Activated naive CD4-positive, alpha-beta T cell treated with anti-CD3 and anti-CD28 coated beads, Interleukin-2, amount 50 U/mL, for 24 hours (primary cell): ENCODE measurements at regions not wholly inside any gene's neighbourhood (a gene's known extent, or its start where the extent isn't known, plus 50 kb on each side); places are given as distances from the start of the nearest gene placed in this dataset.

Experiments used
- H3K27ac Mint-ChIP-seq: one replicate; pipeline ENCODE4 v1.8.0; 2021; ENCODE audit warnings: mild to moderate bottlenecking, mixed read lengths
- H3K27me3 Mint-ChIP-seq: one replicate; pipeline ENCODE4 v1.8.0; 2021; ENCODE audit warnings: mixed read lengths
- H3K36me3 Mint-ChIP-seq: one replicate; pipeline ENCODE4 v1.8.0; 2021; ENCODE audit warnings: mixed read lengths
- H3K4me1 Mint-ChIP-seq: one replicate; pipeline ENCODE4 v1.8.0; 2021; ENCODE audit warnings: mixed read lengths
- H3K4me3 Mint-ChIP-seq: one replicate; pipeline ENCODE4 v1.8.0; 2021; ENCODE audit warnings: mild to moderate bottlenecking, mixed read lengths
- H3K9me3 Mint-ChIP-seq: one replicate; pipeline ENCODE4 v1.8.0; 2021; ENCODE audit warnings: mixed read lengths

GRCh38 chr7:22934023-22934422 lies 79.9 kb downstream of the HYCC1 start:
- Mint-ChIP-seq H3K27ac (no peak overlapping the region), H3K4me1 (no peaks in the 10 kb centered on the region), H3K36me3 (no peaks in the 10 kb centered on the region), H3K9me3 (no peaks in the 10 kb centered on the region), H3K4me3 (no peak overlapping the region), H3K27me3 (peaks cover 6% of the 10 kb centered on the region)

GRCh38 chr7:22932896-22933295 lies 81.0 kb downstream of the HYCC1 start:
- no peak overlapping the region for H3K4me3 Mint-ChIP-seq
- H3K27ac Mint-ChIP-seq, result no peak overlapping the region
- H3K27me3 Mint-ChIP-seq, result peaks cover 6% of the 10 kb centered on the region
- H3K9me3 Mint-ChIP-seq, result no peaks in the 10 kb centered on the region
- no peaks in the 10 kb centered on the region for H3K36me3 Mint-ChIP-seq
- H3K4me1 Mint-ChIP-seq, result no peaks in the 10 kb centered on the region

- H3K36me3 Mint-ChIP-seq, result no peaks in the 10 kb centered on the region
- no peaks in the 10 kb centered on the region for H3K4me1 Mint-ChIP-seq
- no peak overlapping the region for H3K4me3 Mint-ChIP-seq
- peaks cover 6% of the 10 kb centered on the region for H3K27me3 Mint-ChIP-seq
- H3K27ac Mint-ChIP-seq, result no peak overlapping the region
- no peaks in the 10 kb centered on the region for H3K9me3 Mint-ChIP-seq
Measured at GRCh38 chr7:22931011-22931410, 82.9 kb downstream of the HYCC1 start.

- H3K36me3 Mint-ChIP-seq, result peaks cover 10% of the 10 kb centered on the region
- H3K4me3 Mint-ChIP-seq, result no peak overlapping the region
- no peaks in the 10 kb centered on the region for H3K4me1 Mint-ChIP-seq
- H3K27me3 Mint-ChIP-seq, result no peaks in the 10 kb centered on the region
- no peak overlapping the region for H3K27ac Mint-ChIP-seq
- H3K9me3 Mint-ChIP-seq, result no peaks in the 10 kb centered on the region
Measured at GRCh38 chr7:22922307-22922706, 91.6 kb downstream of the HYCC1 start.

- Mint-ChIP-seq H3K4me3 (no peak overlapping the region), H3K9me3 (no peaks in the 10 kb centered on the region), H3K36me3 (peaks cover 10% of the 10 kb centered on the region), H3K4me1 (no peaks in the 10 kb centered on the region), H3K27ac (no peak overlapping the region), H3K27me3 (no peaks in the 10 kb centered on the region)
Measured at GRCh38 chr7:22921386-22922086, 92.4 kb downstream of the HYCC1 start.

GRCh38 chr7:22920672-22921071 lies 93.3 kb downstream of the HYCC1 start:
- Mint-ChIP-seq H3K27ac (no peak overlapping the region), H3K27me3 (no peaks in the 10 kb centered on the region), H3K4me1 (no peaks in the 10 kb centered on the region), H3K36me3 (peaks cover 10% of the 10 kb centered on the region), H3K9me3 (no peaks in the 10 kb centered on the region), H3K4me3 (no peak overlapping the region)

- H3K36me3 Mint-ChIP-seq, result peaks cover 6% of the 10 kb centered on the region
- H3K4me3 Mint-ChIP-seq, result no peak overlapping the region
- peaks cover 12% of the 10 kb centered on the region for H3K9me3 Mint-ChIP-seq
- no peak overlapping the region for H3K27ac Mint-ChIP-seq
- H3K4me1 Mint-ChIP-seq, result no peaks in the 10 kb centered on the region
- no peaks in the 10 kb centered on the region for H3K27me3 Mint-ChIP-seq
Measured at GRCh38 chr7:22913158-22913557, 90.5 kb upstream of the TOMM7 start.

GRCh38 chr7:22911889-22912288 lies 89.2 kb upstream of the TOMM7 start:
- peaks cover 12% of the 10 kb centered on the region for H3K9me3 Mint-ChIP-seq
- no peak overlapping the region for H3K27ac Mint-ChIP-seq
- H3K4me1 Mint-ChIP-seq, result no peaks in the 10 kb centered on the region
- H3K27me3 Mint-ChIP-seq, result no peaks in the 10 kb centered on the region
- peaks cover 6% of the 10 kb centered on the region for H3K36me3 Mint-ChIP-seq
- H3K4me3 Mint-ChIP-seq, result no peak overlapping the region

GRCh38 chr7:22909917-22910316 lies 87.3 kb upstream of the TOMM7 start:
- Mint-ChIP-seq H3K36me3 (peaks cover 4% of the 10 kb centered on the region), H3K9me3 (peaks cover 10% of the 10 kb centered on the region), H3K27me3 (no peaks in the 10 kb centered on the region), H3K27ac (no peak overlapping the region), H3K4me3 (no peak overlapping the region), H3K4me1 (no peaks in the 10 kb centered on the region)

GRCh38 chr7:22907805-22908204 lies 85.2 kb upstream of the TOMM7 start:
- no peaks in the 10 kb centered on the region for H3K36me3 Mint-ChIP-seq
- H3K4me3 Mint-ChIP-seq, result no peak overlapping the region
- H3K4me1 Mint-ChIP-seq, result no peaks in the 10 kb centered on the region
- no peaks in the 10 kb centered on the region for H3K9me3 Mint-ChIP-seq
- H3K27ac Mint-ChIP-seq, result no peak overlapping the region
- H3K27me3 Mint-ChIP-seq, result no peaks in the 10 kb centered on the region

GRCh38 chr7:22900784-22901183 lies 78.1 kb upstream of the TOMM7 start:
- no peaks in the 10 kb centered on the region for H3K27me3 Mint-ChIP-seq
- peaks cover 2% of the 10 kb centered on the region for H3K36me3 Mint-ChIP-seq
- no peak overlapping the region for H3K4me3 Mint-ChIP-seq
- H3K27ac Mint-ChIP-seq, result no peak overlapping the region
- H3K4me1 Mint-ChIP-seq, result no peaks in the 10 kb centered on the region
- no peaks in the 10 kb centered on the region for H3K9me3 Mint-ChIP-seq

- Mint-ChIP-seq H3K4me3 (no peak overlapping the region), H3K4me1 (no peaks in the 10 kb centered on the region), H3K27me3 (no peaks in the 10 kb centered on the region), H3K9me3 (no peaks in the 10 kb centered on the region), H3K27ac (no peak overlapping the region), H3K36me3 (peaks cover 2% of the 10 kb centered on the region)
Measured at GRCh38 chr7:22900101-22900500, 77.5 kb upstream of the TOMM7 start.

GRCh38 chr7:22896917-22897316 lies 74.3 kb upstream of the TOMM7 start:
- peaks cover under 1% of the 10 kb centered on the region for H3K36me3 Mint-ChIP-seq
- H3K9me3 Mint-ChIP-seq, result no peaks in the 10 kb centered on the region
- H3K27me3 Mint-ChIP-seq, result no peaks in the 10 kb centered on the region
- no peak overlapping the region for H3K4me3 Mint-ChIP-seq
- no peaks in the 10 kb centered on the region for H3K4me1 Mint-ChIP-seq
- no peak overlapping the region for H3K27ac Mint-ChIP-seq

GRCh38 chr7:22895828-22896165 lies 73.1 kb upstream of the TOMM7 start:
- H3K4me1 Mint-ChIP-seq, result no peaks in the 10 kb centered on the region

GRCh38 chr7:22895140-22895827 lies 72.6 kb upstream of the TOMM7 start:
- H3K4me3 Mint-ChIP-seq, result no peak overlapping the region

More at GRCh38 chr7:22895828-22896165, 73.1 kb upstream of the TOMM7 start:
- Mint-ChIP-seq H3K27me3 (no peaks in the 10 kb centered on the region), H3K9me3 (no peaks in the 10 kb centered on the region), H3K4me3 (no peak overlapping the region), H3K36me3 (no peaks in the 10 kb centered on the region), H3K27ac (no peak overlapping the region)

GRCh38 chr7:22894546-22894945 lies 71.9 kb upstream of the TOMM7 start:
- H3K9me3 Mint-ChIP-seq, result no peaks in the 10 kb centered on the region
- no peaks in the 10 kb centered on the region for H3K36me3 Mint-ChIP-seq
- H3K27ac Mint-ChIP-seq, result no peak overlapping the region
- no peaks in the 10 kb centered on the region for H3K27me3 Mint-ChIP-seq
- no peaks in the 10 kb centered on the region for H3K4me1 Mint-ChIP-seq
- no peak overlapping the region for H3K4me3 Mint-ChIP-seq

More at GRCh38 chr7:22895140-22895827, 72.6 kb upstream of the TOMM7 start:
- no peak overlapping the region for H3K27ac Mint-ChIP-seq
- no peaks in the 10 kb centered on the region for H3K9me3 Mint-ChIP-seq
- H3K4me1 Mint-ChIP-seq, result no peaks in the 10 kb centered on the region
- no peaks in the 10 kb centered on the region for H3K27me3 Mint-ChIP-seq
- H3K36me3 Mint-ChIP-seq, result no peaks in the 10 kb centered on the region

- H3K27ac Mint-ChIP-seq, result no peak overlapping the region
- no peaks in the 10 kb centered on the region for H3K27me3 Mint-ChIP-seq
- H3K4me1 Mint-ChIP-seq, result peaks cover 7% of the 10 kb centered on the region
- H3K36me3 Mint-ChIP-seq, result no peaks in the 10 kb centered on the region
- H3K9me3 Mint-ChIP-seq, result no peaks in the 10 kb centered on the region
- no peak overlapping the region for H3K4me3 Mint-ChIP-seq
Measured at GRCh38 chr7:22890773-22891172, 68.1 kb upstream of the TOMM7 start.
